AG10803 (cell line): ENCODE measurements at regions not wholly inside any gene's neighbourhood (a gene's known extent, or its start where the extent isn't known, plus 50 kb on each side); places are given as distances from the start of the nearest gene placed in this dataset.

ENCODE experiments used
- DNase-seq: peaks from one replicate; pipeline ENCODE4 v3.0.0; 2010; ENCODE audit warnings: low read depth
- H3K4me3 ChIP-seq: 2 replicates; pipeline ENCODE4 v1.5.1; 2011; ENCODE audit warnings: mild to moderate bottlenecking, low read length, control low read depth
- CTCF ChIP-seq: conservative IDR thresholded peaks from 2 replicates; pipeline ENCODE4 v1.5.1; 2011; ENCODE audit warnings: mild to moderate bottlenecking, low read length, control low read depth, inconsistent platforms

- no peak for TF ChIP-seq CTCF
- H3K4me3 ChIP-seq = peak overlapping the region; percentile 36
- peak; percentile 64 for DNase-seq
Measured at GRCh38 chr18:34493099-34493544, 217.0 kb upstream of the DTNA start.

- peak overlapping the region; percentile 36 for H3K4me3 ChIP-seq
- no peak for DNase-seq
- no peak for TF ChIP-seq CTCF
Measured at GRCh38 chr18:34493566-34494358, 216.3 kb upstream of the DTNA start.

DNA sequence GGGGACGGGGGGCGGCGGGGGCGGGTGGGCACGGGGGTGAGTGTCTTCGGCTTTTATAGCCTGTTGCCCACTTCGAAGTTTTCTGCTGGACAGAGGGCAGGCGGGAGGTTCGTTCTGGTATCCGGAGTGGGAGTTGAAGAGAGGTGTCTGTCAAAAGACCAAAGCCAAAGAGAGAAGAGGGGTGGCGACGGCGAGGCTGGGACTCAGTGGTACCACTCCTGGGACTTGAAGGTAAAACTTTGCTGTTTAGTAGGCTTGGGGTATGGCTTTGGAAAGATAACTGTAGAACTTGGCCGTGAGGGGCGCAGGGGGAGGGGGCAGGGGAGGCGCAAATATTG lies 215.8 kb upstream of the DTNA start:
- TF ChIP-seq CTCF = no peak
- no peak overlapping the region for H3K4me3 ChIP-seq
- DNase-seq = no peak

- no peak overlapping the region for H3K4me3 ChIP-seq
- TF ChIP-seq CTCF = no peak
Measured at GRCh38 chr18:34495506-34495905, 214.6 kb upstream of the DTNA start.

GRCh38 chr18:34501553-34501952 lies 208.5 kb upstream of the DTNA start:
- H3K4me3 ChIP-seq = no peak overlapping the region
- TF ChIP-seq CTCF = no peak
- no peak for DNase-seq

More at GRCh38 chr18:34495506-34495905, 214.6 kb upstream of the DTNA start:
- DNase-seq = no peak

DNA sequence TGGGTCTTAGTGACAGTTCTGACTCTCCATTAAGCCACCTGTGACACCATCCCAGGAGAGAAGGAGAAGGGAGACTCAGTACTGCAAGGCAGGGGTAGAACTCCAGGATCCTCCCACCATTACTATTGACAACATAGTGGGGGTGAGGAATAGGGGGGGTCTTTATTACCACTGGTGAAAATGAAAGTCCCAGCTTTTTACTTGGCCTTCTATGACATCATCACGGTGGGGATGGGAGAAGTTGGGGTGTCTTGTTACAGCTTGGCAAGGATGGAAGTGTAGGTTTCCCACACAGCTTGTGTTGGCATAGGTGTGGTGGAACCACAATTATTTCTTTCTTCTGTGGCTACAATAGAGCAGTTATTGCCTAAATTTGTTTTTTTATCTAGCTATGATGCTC lies 203.9 kb upstream of the DTNA start:
- no peak for DNase-seq
- H3K4me3 ChIP-seq = no peak overlapping the region
- no peak for TF ChIP-seq CTCF

DNA sequence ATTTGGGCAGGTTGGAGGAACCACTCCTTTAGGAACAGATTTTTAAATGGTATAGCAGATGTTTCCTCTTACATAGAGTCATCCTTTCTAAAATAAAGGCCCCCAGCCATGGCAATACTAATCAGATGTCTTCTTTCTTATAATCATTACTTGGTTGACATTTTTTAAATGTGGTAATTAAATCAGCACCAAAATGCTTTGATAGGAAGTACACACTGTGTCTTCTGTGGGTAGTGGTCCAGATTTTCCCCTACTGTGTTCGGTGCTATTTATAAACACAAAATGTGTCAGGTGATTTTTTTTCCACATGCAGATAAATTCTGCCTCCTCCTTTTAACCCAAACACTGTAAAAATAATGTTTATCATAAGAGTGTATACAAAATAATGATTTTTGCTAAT lies 200.9 kb upstream of the DTNA start:
- H3K4me3 ChIP-seq = no peak overlapping the region
- no peak for DNase-seq
- TF ChIP-seq CTCF = no peak
